Calu3 (cell line): ENCODE measurements at regions not wholly inside any gene's neighbourhood (a gene's known extent, or its start where the extent isn't known, plus 50 kb on each side); places are given as distances from the start of the nearest gene placed in this dataset.

Experiments
- BruUV-seq: library from RNA; stranded (reverse); fragments of 400-500 nt; replicated peaks from 2 replicates; lab custom pipeline; 2021; lab: Mats Ljungman, UMichigan
- CTCF ChIA-PET: fragments of 300-600 bp; sonication (Branson Sonifier 250); formaldehyde crosslinking; loops from one replicate; lab custom pipeline; 2022; ENCODE audit warnings: antibody characterized with exemption; lab: Charles Lee
- DNase-seq: peaks from one replicate; pipeline ENCODE4 v3.0.0; 2022
- H3K27ac Mint-ChIP-seq: one replicate; pipeline ENCODE4 v1.8.0; 2022; ENCODE audit warnings: mixed read lengths; ENCODE audit not compliant: unreplicated experiment
- H3K27me3 Mint-ChIP-seq: one replicate; pipeline ENCODE4 v1.8.0; 2022; ENCODE audit warnings: mixed read lengths; ENCODE audit not compliant: unreplicated experiment
- H3K36me3 Mint-ChIP-seq: one replicate; pipeline ENCODE4 v1.8.0; 2022; ENCODE audit warnings: mild to moderate bottlenecking, moderate library complexity, mixed read lengths; ENCODE audit not compliant: insufficient read depth, unreplicated experiment
- H3K4me1 Mint-ChIP-seq: one replicate; pipeline ENCODE4 v1.8.0; 2022; ENCODE audit warnings: mild to moderate bottlenecking, low read depth, mixed read lengths; ENCODE audit not compliant: unreplicated experiment
- H3K4me3 Mint-ChIP-seq: one replicate; pipeline ENCODE4 v1.8.0; 2022; ENCODE audit warnings: mild to moderate bottlenecking, low read depth, moderate library complexity, mixed read lengths; ENCODE audit not compliant: unreplicated experiment
- H3K9me3 Mint-ChIP-seq: one replicate; pipeline ENCODE4 v1.8.0; 2022; ENCODE audit warnings: low read depth, mixed read lengths; ENCODE audit not compliant: unreplicated experiment
- CTCF ChIP-seq: fragments of 200-600 bp; IDR thresholded peaks from one replicate; pipeline ENCODE4 v1.8.0; 2022; ENCODE audit warnings: antibody characterized with exemption; ENCODE audit not compliant: unreplicated experiment
- intact Hi-C: fragments of 100-400 bp; cut with micrococcal nuclease; formaldehyde crosslinking; loops from one replicate; pipeline ENCODE4 v1.10.0; 2022; ENCODE audit not compliant: unreplicated experiment

- Mint-ChIP-seq H3K27ac (no peak overlapping the region), H3K4me1 (no peaks in the 10 kb centered on the region), H3K4me3 (no peak overlapping the region), H3K27me3 (peaks cover 9% of the 10 kb centered on the region), H3K36me3 (no peaks in the 10 kb centered on the region), H3K9me3 (no peaks in the 10 kb centered on the region)
- intact Hi-C loops: no loop called here
- BruUV-seq: no TSS peak
- CTCF ChIA-PET: no interaction called here
- no peak for DNase-seq
- no peak for TF ChIP-seq CTCF
These were observed 54.2 kb upstream of the BASP1 start for GRCh38 chr5:17163221-17163620.

GRCh38 chr5:17167171-17167891, 50.1 kb upstream of the BASP1 start:
- no peak overlapping the region for H3K27ac Mint-ChIP-seq
- peaks cover 9% of the 10 kb centered on the region for H3K27me3 Mint-ChIP-seq
- H3K9me3 Mint-ChIP-seq: no peaks in the 10 kb centered on the region
- H3K4me3 Mint-ChIP-seq: no peak overlapping the region
- no peaks in the 10 kb centered on the region for H3K36me3 Mint-ChIP-seq
- DNase-seq: no peak
- no TSS peak for BruUV-seq
- no peaks in the 10 kb centered on the region for H3K4me1 Mint-ChIP-seq
- intact Hi-C loops: no loop called here
- no peak for TF ChIP-seq CTCF
- CTCF ChIA-PET: no interaction called here
